RPMI8226 (cell line): ENCODE measurements at regions not wholly inside any gene's neighbourhood (a gene's known extent, or its start where the extent isn't known, plus 50 kb on each side); places are given as distances from the start of the nearest gene placed in this dataset.
"Not testable (repeated sequence)": the region's sequence is repeated elsewhere in the genome, so short reads cannot be mapped to it uniquely, and the experiment has no call there.

Experiments
- DNase-seq: peaks from one replicate; pipeline ENCODE4 v3.0.0-alpha.2; 2015

DNA sequence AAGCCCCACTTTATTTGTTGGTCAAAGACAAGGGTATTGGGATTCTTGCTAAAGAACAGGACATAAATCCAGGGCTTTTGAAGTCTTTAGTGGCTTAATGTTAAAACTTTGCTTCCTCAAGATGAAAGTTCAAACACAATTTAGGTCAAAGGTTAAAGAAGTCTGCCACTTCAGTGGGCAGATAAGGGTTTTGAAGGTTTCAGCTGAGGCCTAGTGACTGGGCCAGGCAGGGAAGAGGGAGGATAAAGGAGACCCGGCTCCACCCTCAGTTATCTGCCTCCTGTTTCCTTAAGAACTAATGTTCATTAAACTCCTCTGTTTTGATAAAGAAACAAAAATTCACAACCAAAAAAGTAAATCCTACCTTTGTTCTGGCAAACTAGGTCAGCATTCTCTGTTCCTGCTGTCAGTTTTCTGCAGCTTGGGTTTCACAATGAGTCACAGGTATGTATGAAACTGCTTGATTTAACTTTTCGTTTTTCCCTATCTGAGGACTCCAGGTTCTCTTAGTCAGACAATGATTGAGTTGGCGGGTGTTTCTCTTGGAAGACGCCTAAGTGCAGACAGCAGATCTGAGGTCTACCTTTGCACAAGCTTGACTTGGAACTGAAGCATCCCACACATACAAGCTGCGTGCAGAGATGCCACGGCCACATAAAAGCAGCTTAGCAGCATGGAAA, 208.3 kb downstream of the EXOC5 start:
- DNase-seq, result peak; percentile 85

DNA sequence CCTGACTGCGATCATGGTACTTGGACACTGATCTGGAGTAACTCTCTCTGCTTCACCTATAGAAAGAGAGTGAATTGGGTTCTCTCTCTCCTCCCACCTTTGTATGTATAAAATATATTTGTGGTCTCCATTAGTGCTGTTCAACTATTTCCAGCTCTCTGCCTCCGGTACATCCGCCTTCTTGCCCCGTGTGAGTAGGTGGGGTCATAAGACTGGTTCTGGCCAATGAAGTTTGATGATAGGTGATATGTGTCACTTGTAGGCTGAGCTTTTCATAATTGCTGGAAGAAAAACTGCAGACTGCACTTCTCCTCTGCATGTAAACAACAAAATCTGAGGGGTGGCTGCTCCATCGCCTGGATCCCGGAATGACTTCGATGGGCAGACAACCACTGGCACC, 210.4 kb downstream of the EXOC5 start:
- DNase-seq, result no peak

DNA sequence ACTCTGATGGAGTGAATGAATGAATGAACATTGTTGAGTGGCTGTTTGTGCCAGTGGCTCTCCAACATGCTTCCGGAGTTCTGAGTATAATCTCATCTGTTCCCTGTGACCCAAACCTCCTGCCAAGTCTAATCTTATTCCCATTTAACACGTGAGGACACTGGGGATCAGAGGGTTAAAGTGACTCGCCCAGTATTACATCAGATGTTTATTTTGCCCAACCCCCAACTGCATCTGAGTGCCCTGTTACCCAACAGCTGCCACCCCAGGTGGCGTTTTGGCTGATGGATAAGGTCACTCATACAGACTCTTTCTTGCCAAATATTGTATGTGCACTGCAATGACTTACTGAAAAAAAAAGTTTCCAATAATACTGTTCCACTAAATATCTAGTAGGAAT, 210.9 kb downstream of the EXOC5 start:
- peak; percentile 79 for DNase-seq

DNA sequence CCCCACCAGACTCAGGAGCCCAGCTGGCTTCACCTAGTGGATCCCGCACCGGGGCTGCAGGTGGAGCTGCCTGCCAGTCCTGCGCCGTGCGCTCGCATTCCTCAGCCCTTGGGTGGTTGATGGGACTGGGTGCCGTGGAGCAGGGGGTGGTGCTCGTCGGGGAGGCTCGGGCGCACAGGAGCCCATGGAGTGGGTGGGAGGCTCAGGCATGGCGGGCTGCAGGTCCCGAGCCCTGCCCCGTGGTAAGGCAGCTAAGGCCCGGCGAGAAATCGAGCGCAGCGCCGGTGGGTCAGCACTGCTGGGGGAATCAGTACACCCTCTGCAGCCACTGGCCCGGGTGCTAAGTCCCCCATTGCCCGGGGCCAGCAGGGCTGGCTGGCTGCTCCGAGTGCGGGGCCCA, 212.2 kb downstream of the EXOC5 start:
- not testable (repeated sequence) for DNase-seq

DNA sequence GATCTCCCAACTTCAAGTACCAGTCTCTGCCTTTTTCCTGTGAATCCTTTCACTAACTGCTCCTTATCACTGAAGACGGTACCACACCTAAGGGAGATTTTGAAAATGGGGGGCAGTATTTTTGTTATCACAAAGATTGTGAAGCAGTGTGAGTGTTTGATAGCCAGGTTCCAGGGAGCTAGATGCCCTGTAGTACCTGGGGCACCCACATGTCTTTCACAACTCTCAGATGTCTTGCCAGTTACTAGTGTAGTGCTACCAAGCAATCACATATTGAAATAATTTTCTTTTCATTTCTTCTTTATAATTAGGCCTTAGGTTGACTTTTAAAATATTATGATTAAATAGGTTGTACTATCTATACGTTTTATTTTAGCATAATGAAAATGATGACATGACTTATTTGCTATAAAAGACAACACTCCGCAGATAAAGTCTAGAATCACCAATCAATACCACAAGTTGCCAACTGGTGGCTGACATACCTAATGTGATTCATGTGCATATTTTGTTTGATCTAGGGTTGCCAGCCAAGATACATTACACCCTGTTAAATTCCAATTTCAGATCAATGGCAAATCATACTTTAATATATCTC, 215.9 kb downstream of the EXOC5 start:
- DNase-seq, result no peak

DNA sequence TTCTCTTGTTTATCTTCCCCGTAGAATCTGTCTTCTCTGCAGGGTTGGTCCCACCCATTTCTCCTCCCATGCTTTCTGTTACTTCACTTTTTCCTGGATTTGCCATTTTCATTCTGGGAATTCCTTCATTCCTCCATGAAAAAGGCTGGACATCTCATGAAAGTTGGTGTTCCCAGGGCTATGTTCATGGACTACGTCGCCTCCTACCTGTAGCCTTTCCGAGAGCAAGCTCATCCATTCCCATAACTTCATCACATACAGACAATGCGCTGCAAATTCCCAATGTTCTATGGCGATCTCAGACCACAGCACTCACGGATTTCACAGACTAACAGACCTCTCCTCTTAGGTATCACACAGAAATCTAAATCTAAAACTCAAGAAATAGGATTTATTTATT, 217.1 kb downstream of the EXOC5 start:
- DNase-seq, result no peak

DNA sequence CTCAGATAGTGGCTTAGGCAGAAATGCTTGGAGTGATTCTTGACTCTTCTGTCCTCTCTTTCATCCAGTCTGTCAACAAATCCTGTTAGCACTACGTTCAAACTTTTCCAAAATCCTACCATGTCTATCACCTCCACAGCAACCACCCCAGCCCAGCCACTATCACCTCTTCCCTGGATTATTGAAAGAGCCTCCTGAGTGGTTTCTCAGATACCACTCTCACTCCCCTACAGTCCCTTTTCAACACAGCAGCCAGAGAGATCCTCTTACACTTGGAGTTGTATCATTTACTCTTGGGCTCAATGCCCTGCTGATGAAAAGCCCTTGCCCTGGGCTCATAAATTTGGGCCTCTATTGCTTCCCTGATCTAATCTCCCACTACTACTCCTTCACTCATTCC, 218.9 kb downstream of the EXOC5 start:
- no peak for DNase-seq

DNA sequence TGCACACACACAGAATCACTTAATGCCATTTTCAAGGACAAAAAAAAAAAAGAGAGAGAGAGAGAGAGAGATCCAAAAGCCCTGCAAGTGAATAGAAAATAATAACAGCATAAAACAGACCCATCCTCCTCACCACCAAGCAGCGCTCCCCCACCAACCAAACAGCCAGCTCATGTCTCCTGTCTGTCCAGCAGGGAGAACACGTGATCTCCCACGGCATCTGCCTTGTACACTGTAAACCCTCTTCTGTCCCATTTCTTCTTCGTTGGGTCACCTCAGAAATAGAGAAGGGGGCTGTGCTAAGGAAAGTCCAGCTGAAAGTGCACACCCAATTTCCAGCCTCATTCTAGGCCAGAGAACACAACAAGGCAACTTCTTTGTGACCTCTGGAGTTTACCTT, 222.5 kb downstream of the EXOC5 start:
- no peak for DNase-seq

DNA sequence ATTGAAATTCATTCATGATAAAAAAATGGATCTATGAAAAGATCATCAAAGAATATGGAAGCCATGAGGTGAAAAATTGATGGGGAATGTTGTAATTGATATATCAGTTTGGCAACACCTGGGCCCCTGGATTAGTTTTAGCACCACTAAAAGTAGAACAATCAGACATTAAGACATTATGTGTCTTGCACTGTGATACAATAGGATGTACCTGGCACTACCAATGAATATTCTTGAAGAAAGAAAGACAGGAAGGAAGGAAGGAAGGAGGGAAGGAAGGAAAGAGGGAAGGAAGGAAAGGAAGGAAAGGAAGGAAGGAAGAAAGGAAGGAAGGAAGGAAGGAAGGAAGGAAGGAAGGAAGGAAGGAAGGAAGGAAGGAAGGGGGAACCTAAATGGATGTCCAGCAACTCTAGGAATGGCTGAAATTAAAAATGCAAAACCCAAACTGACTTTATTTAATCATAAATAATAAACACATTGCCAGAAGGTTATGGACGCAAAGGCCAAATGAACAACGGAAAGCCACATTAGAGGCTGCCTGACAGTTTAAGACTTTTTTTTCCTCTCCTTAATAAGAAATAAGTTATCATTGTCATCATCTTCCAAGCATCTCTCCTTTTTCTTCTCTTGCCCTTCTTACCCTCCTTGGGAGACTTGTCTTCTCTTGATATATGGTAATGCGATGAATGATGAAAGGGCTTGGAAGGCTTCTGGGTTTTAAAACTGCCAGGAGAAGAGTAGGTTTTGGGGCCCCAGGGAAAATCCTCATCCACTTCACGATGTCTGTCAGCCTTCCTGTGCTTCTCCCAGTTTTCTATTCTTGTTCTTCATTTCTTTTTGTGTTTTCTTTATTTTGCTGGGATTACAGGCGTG, 224.4 kb downstream of the EXOC5 start:
- DNase-seq, result not testable (repeated sequence)

DNA sequence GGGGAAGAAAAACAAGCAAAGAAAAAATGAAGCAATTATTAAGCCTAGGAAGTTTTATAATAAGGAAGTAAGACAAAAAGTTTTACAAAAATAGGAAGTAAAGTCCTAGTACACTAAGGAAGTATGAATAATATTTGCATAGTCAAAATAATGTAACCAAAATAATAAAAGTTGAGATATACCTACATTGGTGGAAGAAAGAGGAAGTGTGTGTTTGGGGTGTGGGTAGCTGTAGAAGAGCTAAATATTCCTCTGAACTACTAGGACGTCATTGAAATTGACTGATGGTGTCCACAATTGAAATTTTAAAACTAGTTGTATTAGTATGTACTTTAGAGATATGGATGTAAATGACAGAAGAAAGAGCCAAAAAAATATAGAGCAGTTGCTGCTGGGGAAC, 228.4 kb upstream of the OTX2 start:
- DNase-seq, result no peak

DNA sequence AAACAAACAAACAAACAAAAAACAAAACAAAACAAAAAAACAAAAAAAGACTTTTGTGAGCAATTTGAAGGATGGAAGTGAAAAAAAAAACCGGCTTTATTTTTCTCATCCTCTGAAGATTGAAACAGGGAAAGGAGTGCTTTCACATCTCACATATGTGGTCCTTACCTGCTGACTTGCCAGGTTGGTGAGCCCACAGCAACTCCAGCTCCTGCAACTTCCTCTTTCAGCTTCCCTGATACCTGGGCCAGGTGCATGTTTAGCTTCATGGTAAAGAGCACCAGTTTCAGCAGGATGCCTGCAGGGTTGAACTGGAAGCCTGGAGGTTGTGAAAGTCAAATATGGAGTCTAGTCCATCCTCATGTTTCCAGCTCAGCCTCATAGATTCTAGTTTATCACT, 221.2 kb upstream of the OTX2 start:
- DNase-seq, result peak; percentile 80

DNA sequence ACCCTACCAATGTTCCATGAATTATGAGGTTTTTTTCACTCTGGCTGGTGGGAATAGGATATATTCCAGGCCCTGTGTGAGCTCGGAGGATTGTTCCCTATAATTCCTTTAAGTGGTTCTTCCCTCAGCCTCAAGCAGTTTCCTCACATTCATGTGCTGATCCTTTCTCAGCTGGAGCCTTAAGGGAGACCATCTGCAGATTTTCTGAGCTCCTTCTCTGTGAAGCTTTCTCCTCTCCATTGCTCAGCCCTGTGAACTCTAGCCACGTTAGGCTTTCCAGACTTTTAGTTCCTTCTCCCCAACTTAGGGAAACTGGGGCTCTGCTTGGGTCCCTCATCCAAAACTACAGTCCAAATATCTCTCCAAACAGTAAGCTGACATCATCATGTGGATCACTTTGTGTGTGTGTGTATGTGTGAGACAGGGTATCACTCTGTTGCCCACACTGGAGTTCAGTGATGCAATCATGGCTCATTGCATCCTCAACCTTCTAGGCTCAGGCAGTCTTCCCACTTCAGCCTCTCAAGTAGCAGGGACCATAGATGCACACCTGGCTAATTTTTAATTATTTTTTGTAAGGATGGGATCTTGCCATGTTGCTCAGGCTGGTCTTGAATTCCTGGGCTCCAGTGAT, 219.5 kb upstream of the OTX2 start:
- no peak for DNase-seq

DNA sequence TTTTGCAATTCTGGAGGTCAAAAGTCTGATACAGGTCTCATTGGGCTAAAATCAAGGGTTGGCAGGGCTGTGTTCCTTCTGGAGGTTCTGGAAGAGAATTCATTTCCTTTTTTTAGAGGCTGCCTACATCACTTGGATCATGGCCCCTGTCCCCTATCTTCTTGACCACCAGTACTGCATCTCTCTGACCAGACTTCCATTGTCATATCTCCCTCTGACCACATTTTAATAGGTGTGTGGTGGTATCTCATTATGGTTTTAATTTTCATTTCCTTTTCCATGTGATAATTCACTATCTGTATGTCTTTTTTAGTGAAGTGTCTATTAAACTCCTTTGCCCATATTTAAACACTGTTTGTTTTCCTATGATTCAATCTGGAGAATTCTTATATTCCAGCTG, 215.2 kb upstream of the OTX2 start:
- DNase-seq, result no peak

DNA sequence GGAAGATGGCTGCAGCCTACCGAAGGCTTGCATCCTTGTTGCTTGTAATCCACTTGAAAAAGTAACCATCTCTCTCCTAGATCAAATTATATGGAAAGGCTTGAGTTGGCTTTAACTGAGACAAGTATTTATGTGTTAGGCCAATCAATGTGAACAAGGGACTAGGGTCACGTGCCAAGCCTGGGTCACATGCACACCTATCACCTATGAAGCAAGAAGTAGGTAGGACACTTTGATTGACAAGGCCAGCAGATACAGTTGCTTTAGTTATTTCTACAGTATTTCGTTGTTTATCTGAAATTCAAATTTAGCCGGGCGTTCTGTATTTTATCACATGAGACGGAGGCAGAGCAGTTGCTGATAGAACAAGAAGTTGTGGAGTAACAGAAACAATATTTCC, 212.3 kb upstream of the OTX2 start:
- no peak for DNase-seq

DNA sequence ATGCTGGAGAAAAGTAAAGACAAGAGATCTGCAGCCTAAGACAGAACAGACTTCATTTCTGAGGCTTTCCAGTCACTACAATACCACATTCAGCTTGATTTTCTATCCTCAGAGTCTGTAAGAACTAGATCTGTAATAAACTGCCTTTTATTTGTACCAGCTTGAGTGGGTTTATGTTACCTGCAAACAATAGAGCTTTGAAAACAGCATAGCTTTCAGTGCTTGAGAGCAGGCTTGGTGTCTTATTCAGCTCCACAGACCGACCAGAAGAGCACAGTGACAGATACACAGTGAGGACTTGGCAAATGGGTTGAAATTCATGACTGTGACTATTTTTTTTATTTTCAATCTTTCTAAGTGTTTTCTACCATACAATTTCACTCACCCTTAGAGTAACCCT, 207.8 kb upstream of the OTX2 start:
- DNase-seq, result no peak

DNA sequence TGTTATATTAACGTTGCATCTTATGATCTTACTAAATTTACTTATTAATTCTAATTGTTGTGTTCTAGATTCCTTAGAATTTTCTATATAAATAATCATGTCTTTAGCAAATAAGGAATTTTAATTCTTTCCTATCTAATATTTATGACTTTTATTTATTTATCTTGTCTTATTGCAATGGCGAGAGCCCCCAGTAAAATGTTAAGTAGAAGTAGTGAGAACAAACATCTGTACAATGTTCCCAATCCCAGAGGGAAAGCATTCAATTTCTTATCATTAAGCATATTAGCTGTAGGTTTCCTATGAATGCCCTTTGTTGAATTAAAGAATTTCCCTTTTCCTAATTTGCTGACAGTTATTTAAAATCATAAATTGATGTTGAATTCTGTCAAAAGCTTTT, 203.7 kb upstream of the OTX2 start:
- DNase-seq, result no peak

DNA sequence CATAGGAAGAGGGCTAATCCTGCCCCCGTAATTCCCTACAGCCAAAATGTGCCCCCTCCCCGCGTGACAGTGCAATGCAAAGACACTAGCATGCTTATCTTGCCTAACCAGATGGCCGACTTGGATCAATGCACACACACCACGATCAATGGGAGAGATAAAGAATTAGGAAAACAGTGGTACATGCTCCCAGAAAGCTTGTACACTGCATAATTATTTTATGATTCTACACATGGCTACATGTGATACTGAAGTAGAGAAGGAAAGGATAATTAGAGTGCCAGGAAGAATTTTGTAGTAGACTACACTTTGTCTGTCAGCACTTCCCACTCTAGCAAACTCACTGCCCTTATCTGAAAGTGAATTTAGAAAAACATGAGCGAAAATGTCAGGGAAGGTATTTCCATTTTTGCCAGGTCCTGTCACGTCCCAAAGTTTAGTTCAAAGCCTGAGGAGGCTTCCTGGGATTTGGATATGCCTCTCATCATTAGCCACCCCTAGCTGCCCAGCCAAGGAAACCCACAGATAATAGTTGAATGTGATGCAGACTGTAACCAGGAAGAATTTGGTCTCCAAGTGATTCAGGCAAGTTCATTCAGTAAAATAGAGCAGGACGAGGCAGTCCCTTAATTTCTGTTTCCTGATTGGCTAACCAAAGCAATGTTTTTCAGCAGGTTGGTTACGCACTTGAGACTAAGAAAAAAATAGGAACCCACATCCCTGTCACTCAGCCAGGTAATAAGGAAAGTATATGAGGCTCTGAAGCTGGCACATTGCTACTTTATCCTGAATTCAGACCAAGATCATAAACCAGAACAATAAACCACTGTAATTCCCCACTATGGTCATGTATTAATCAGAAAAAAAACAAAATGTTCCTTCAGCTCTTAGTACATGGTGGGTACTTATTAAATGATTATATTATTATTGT, 199.6 kb upstream of the OTX2 start:
- no peak for DNase-seq

DNA sequence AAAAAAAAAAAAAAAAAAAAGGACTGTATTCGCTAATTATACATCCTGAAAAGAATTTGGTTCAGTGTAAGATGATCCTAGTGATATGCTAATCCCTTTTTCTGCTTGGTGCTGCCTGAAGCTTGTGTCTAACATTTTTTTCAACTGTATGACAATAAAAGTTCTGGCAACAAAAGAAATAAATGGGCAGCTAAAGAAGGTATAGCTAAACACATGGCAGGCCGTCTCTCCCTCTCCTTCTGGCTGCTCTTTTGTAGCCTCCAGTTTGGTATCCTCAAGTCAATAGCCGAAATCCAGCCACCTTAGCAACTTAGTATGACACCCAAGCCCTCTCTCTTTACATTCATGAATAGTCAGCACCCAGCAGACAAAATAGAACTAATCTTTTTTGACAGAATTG, 198.3 kb upstream of the OTX2 start:
- no peak for DNase-seq

DNA sequence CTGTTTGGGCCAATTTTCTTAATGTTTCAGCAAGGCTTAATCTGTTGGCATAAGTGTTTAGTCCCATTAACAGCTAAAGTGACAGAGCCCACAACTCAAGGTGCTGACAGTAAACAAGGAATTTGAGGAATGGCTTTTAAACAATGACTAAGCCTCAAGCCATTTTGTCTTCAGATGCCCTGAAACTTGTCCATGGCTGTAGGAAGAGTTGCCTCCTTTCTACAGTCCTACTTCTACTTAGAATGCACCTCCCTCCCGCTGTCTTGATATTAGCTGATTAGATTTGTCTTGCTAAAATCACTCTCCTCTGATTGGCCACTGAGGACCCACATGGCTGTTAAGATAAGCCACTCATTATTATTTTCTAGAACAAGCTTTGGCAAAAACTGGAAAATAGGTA, 188.4 kb upstream of the OTX2 start:
- no peak for DNase-seq

DNA sequence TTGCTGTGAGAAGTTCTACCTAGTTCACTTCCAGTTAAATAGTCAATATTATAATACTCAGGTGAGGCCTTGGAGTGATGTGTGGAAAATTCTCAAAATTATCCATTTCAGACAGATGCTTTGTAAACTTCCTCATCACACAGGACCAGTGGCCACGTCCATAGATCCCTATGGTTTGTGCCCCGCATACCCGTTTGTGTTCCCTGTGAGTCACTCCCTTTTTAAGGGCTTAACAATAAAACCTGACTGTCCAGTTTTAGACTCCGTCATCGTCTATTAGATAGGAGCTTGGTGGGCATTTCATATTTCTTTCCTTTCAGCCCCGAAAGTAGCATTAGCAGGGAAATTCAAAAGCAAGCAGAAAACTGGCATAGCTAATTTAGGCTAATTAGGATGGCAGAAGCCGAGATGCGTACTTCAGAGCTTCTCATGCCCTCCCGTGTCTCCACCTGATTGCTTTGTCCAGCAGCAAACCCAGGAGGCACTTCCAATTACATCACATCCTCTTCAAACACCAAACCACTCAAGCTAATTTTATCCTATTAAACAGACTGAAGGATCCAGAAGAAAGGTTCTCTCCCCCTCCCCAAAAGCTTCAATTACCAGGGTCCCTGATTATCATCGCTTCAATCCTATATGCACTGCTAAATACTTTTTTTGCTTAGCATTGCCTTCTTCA, 186.6 kb upstream of the OTX2 start:
- DNase-seq, result no peak

DNA sequence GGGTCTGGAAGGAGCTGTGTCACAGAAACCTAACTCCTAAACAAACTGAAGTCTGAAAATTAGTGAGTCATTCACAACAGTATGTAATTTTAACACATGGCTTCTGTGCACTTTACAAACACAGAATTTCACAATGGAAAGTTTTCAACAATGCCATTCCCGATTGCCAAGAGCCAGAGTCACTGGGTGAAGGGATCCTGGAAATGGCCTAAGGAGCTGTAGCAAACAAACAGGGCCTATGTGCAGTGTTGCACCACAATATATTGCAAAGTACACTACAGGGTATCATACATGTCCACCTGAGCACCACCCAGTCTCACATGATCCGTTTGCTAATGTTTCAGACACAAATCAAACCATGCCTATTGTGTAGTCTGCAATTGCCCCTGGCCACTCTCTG, 184.7 kb upstream of the OTX2 start:
- DNase-seq, result no peak

DNA sequence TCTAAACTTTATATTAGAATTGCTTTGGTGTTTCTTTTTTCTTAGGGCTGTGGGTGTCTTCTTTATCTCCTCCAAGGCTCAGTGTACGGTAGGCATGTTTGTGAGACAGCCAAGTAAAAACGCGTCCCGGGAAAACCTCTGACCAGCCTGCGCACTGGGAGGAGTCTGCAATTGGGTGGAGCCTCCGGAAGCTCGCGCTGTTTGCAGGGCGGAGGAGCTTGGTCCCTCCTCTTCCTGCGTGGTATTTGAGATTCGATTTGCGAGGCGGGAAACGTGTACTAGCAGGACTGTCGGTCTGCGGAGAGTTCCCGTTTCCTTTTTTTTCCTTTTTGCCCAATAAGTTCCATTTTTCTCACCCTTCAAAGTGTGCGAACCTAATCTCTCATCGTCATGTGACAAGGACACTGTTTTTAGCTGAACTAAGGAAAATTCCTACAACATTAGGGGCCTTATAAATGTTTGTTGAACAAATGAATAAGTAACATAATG, 182.1 kb upstream of the OTX2 start:
- DNase-seq, result no peak
